Middle frontal gyrus (tissue), 1 donor: ENCODE measurements at regions not wholly inside any gene's neighbourhood (a gene's known extent, or its start where the extent isn't known, plus 50 kb on each side); places are given as distances from the start of the nearest gene placed in this dataset.
A peak's percentile ranks its signal among the peaks of the same experiment; 100 is the strongest.

Experiments used
- DNase-seq: peaks from one replicate; pipeline ENCODE4 v3.0.0-alpha.2; 2015; ENCODE audit warnings: low spot score; ENCODE audit errors: extremely low spot score

- no peak for DNase-seq
Measured at GRCh38 chr15:97679106-97679688, 281.3 kb upstream of the ARRDC4 start.

DNA sequence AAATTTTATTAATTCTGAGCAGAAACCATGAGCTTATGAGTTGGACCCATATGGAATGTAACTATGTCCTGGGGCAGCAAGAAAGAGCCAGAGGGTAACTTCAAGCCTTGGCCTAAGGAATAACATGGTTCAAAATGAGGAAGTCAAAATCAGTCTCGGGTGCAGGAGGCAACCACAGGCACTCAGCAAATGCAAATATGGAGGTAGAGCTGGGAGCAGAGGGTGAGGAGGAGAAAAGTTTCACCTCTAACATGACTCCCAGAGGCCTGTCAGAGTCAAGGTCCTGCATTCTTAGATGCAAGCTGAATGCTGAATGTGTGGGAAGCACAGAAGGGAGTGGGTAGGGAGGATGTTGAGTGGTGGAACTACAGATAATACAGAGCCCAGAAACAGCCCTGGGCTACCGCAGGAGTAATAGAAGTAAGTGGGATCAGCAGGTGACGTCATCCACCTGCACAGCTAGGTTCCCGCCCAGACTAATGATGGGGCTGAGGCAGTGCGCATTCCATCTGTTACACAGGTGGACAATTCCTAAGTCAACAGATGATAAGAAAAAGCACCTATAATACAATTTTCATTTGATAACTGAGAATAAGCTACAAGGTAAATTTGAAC lies 279.8 kb upstream of the ARRDC4 start:
- no peak for DNase-seq

DNA sequence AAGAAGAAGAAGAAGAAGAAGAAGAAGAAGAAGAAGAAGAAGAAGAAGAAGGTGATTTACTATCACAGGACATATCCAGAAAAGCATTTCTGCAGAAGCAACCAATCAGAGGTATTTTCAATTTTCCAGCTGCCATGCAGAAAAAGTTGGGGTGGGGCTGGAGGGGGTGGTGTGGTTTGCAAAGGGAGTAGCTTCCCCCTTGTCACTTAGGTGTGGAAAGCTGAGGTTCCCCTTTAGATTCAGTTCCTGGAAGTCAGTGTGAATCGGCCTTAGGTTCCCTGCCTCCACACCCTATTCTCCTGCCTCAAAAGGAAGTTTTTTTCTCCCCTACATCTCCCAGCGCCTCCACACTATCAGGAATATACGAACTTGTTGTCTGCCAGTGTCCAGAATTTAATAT lies 276.7 kb upstream of the ARRDC4 start:
- no peak for DNase-seq

DNA sequence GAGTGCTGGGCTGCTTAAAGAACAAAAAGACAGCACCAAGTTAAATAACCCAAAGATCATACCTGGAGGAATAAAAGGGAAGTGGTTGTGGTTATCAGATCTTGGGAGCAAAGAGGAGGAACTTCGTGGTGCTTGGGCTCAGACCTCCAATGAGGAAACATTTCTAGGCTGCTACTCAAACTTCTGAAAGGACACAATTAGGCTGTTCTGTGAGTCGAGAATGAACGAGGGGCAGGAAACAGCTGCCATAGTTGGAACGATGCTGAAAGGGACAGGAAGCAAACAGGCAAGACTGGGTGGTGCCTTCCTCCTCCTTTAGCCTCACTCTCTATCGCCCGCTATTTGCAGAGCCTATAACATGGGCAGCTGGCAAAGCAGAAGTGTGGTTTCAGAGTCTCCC lies 276.3 kb upstream of the ARRDC4 start:
- no peak for DNase-seq

GRCh38 chr15:97686324-97686723 lies 274.2 kb upstream of the ARRDC4 start:
- DNase-seq, result no peak

DNA sequence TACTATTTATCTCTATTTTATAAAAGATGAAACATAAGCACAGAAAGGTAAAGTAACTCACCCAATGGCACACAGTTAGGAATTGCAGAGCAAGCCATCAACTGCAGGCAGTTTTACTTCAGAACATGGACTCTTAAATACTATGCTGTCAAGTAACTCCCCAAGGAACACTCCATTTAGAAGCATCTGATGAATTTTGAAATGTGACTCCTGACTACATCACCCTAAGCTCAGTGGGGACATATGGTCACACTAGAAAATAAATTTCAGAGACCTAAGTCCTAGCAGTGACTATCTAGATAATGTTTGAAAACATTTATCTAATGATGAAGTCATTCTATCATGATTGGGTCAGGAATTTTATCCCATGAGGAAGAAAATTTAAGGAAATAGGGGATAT lies 272.8 kb upstream of the ARRDC4 start:
- no peak for DNase-seq

DNA sequence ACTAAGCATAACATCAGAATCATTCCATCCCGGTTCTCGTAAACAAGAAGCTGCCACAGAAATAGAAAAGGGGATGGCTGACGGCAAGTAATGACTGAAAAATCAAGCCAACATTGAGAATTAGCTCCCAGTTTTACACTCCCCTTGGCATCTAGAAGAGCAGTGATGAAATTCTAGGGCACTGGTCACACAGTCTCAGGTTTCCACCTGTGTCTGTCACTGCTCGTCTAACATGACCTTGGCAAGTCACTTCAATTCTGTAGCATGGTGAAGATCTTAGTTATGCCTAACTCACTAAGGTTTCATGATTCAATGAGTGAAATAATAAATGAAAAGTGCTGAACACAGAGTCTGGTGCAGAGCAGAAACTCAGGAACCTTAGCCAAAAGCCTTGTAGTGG lies 272.3 kb upstream of the ARRDC4 start:
- no peak for DNase-seq

GRCh38 chr15:97688886-97689285 lies 271.6 kb upstream of the ARRDC4 start:
- no peak for DNase-seq

DNA sequence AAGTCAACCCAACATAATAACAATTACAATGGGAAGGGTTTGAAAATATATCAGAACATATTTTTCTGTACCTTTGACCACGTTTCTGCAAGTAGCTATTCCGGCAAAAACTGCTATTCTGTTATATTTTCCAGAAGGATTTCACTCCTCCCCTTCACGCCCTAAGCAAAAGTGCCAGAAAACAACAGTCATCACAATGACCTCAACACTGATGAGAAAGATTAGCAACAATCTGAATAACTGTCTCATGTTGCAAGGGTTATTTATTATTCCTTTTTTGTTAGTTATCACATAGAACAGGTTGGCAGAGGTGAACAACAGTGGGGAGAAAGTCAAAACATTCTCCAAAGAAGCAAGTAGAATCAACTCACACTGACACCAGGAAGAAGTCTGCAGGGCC lies 269.4 kb upstream of the ARRDC4 start:
- DNase-seq, result no peak

DNA sequence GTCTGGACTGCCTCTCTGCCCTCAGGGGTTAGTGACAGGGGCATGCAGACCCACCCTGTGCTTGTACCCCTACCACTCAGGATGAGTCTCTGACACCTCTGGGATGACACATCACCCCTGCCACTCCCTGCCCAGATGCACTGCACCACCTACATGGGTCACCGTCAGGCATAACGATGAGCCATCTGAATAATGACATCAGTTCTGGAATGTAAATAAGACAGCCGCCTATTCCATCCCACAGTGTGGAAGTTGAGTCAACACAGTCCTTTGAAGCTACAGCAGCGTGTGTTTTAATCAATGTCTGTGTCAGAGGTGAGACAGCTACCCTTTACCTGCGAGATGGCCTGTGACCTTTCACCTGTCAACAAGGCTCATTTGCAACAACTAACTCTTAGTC lies 268.7 kb upstream of the ARRDC4 start:
- no peak for DNase-seq

- DNase-seq, result peak; percentile 60
Measured at GRCh38 chr15:97692301-97693015, 268.0 kb upstream of the ARRDC4 start.

DNA sequence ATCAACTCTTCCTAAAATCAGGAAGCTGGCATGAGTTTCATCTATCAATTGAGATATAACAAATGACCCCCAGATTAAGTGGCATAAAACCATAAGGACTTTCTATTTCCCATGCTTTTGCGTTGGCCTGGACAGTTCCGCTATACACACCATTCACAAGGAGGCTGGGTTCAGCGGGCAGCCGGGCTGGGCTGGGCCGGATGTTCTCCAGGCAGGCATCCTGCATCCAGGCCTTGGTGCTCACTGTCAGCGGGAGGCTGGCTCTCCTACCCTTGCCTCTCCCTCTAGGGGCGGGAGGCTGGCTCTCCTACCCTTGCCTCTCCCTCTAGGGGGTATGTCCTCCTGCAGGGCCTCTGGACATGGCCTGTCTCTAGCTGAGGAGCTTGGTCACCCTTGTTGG lies 266.0 kb upstream of the ARRDC4 start:
- DNase-seq, result no peak

DNA sequence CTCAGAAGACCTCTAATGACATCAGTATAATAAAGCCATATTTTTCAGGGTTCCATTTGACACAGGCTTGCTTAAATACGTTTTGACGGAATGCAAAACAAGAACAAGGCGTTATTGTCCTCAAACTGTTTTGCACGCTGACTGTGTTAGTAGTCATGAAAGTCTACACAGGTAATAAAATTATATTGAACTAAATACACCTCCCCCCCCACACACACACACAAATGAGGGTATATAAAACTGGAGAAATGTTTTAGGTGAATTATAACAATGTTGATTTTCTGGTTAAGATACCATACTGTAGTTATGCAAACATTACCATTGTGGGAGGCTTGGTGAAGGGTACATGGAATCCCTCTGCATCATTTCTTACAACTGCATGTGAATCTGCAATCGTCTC lies 257.1 kb upstream of the ARRDC4 start:
- no peak for DNase-seq

GRCh38 chr15:97706059-97706458 lies 254.4 kb upstream of the ARRDC4 start:
- no peak for DNase-seq

- no peak for DNase-seq
Measured at GRCh38 chr15:97708252-97708651, 252.3 kb upstream of the ARRDC4 start.

- DNase-seq, result no peak
Measured at GRCh38 chr15:97712530-97712929, 248.0 kb upstream of the ARRDC4 start.

DNA sequence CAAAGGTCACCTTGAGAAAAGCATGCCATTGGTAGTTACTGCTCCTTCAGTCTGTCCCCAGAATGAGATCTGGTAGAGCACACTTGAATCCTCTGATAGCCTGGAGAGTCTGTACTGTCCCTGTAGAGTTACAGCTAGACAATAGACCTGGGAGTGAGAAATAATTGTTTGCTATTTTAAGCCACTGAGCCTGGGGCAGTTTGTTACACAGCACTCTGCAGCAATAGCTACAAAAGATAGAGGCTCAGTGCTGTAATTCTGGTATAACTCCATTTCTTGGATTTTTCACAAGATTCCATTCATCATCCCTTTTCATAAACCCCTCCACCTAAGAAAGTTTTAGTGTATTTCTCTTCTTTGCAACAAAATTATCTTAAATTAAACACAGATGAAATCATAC lies 242.7 kb upstream of the ARRDC4 start:
- DNase-seq, result no peak

- no peak for DNase-seq
Measured at GRCh38 chr15:97718509-97718908, 242.0 kb upstream of the ARRDC4 start.

GRCh38 chr15:97728791-97729190 lies 231.7 kb upstream of the ARRDC4 start:
- DNase-seq, result no peak

DNA sequence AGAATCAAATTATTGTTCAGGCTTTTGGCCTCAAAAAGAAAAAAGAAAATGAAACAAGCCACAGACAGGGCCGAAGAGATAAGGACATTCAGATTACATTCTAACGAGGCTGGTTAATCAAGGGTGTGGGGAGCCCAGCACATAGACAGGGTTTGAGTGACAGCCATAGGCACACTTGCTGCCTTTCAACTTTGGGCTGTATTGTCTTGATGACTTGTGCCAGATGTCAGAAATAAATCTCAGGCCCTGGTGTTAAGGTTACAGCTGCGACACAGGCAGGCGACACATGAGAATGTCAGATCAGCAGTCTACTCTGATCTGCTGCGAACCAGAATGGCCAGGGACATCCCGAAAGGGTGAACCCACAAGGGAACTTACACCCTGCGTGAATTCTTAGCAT lies 231.2 kb upstream of the ARRDC4 start:
- DNase-seq, result no peak

GRCh38 chr15:97730315-97730714 lies 230.2 kb upstream of the ARRDC4 start:
- no peak for DNase-seq

- DNase-seq, result no peak
Measured at GRCh38 chr15:97731859-97732258, 228.6 kb upstream of the ARRDC4 start.

- DNase-seq, result no peak
Measured at GRCh38 chr15:97733373-97733772, 227.1 kb upstream of the ARRDC4 start.
